Esophagus muscularis mucosa (tissue), 4 donors: ENCODE measurements at regions not wholly inside any gene's neighbourhood (a gene's known extent, or its start where the extent isn't known, plus 50 kb on each side); places are given as distances from the start of the nearest gene placed in this dataset.

Experiments
- DNase-seq: peaks from one replicate; pipeline ENCODE4 v3.0.0-alpha.2; 2017; ENCODE audit errors: extremely low spot score
- H3K27ac ChIP-seq, 4 donors: fragments of 200-600 bp; sonication (generic); replicated peaks in 1 of 4; 1 replicate in 3 of 4; 2 replicates in 1 of 4; pipeline ENCODE4 v1.5.1; 2016 to 2019; ENCODE audit warnings: mild to moderate bottlenecking in 1 of 4
- H3K27me3 ChIP-seq, 4 donors: fragments of 200-600 bp; sonication (generic); one replicate each; pipeline versions ENCODE4 v1.5.1 to v1.6.0; 2016 to 2019
- H3K36me3 ChIP-seq, 4 donors: fragments of 200-600 bp; sonication (generic); one replicate each; pipeline ENCODE4 v1.5.1; 2016 to 2019
- H3K4me1 ChIP-seq, 4 donors: fragments of 200-600 bp; sonication (generic); one replicate each; pipeline ENCODE4 v1.5.1; 2016 to 2019
- H3K4me3 ChIP-seq, 4 donors: fragments of 200-600 bp; sonication (generic); 1 replicate in 2 of 4; 2 replicates in 2 of 4; pipeline ENCODE4 v1.5.1; 2016 to 2019; ENCODE audit warnings: mild to moderate bottlenecking in 4 of 4, moderate library complexity in 1 of 4
- H3K9me3 ChIP-seq, 4 donors: fragments of 200-600 bp; sonication (generic); 1 replicate in 3 of 4; 2 replicates in 1 of 4; pipeline ENCODE4 v1.5.1; 2016 to 2019
- EP300 ChIP-seq: sonication (generic); formaldehyde crosslinking; IDR thresholded peaks from one replicate; pipeline ENCODE4 v1.6.1; 2017; ENCODE audit warnings: antibody characterized with exemption
- POLR2A ChIP-seq: fragments of 450-650 bp; IDR thresholded peaks from one replicate; pipeline ENCODE4 v1.6.1; 2017; ENCODE audit warnings: antibody characterized with exemption, moderate library complexity, mild to moderate bottlenecking, low read depth
- POLR2AphosphoS5 ChIP-seq, 2 donors: sonication (generic); formaldehyde crosslinking; IDR thresholded peaks; one replicate each; pipeline ENCODE4 v1.6.1; 2017; ENCODE audit warnings: antibody characterized with exemption in 2 of 2
- WGBS: methylation state at CpG from one replicate; pipeline ENCODE4 v1.1.5; 2018; 5-methylcytosine and 5-hydroxymethylcytosine counted together
- intact Hi-C: fragments of 100-400 bp; cut with DNase I; formaldehyde crosslinking; loops from one replicate; pipeline ENCODE4 v1.15.1; 2023
- TF ChIP-seq, protein P1 (sequence below), 3 experiments: fragments of 200-600 bp in 2 of 3; fragments of 450-650 bp in 1 of 3; sonication (generic) in 2 of 3; IDR thresholded peaks; one replicate each; pipeline ENCODE4 v1.5.1; 2017 to 2019; ENCODE audit warnings: antibody characterized with exemption in 3 of 3, mild to moderate bottlenecking in 2 of 3, moderate library complexity in 1 of 3

DNA sequence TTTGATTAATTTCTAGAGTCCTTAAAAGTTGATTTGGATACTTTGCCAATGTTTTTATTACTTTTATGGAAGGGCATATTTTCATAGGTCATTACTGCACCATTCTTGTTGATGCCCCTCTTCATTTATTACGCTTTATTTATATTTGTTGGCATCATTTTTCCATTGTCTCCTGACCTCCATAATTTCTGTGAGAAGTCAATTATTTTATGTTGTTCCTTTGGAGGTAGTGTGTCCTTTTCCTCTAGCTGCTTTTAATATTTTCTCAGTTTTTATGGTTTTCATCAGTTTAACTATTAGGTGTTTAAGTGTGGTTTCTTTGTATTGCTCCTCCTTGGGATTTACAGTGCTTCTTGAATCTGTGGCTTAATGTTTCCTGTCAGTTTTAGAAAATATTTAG lies 134.9 kb downstream of the SAMD9 start:
- Histone ChIP-seq H3K9me3 (peaks cover 0 to 6% (median 1%) of the 10 kb centered on the region in 4 donors), H3K27me3 (no peaks in the 10 kb centered on the region), H3K27ac (no peak overlapping the region), H3K4me1 (peaks cover 0 to 5% (median 0%) of the 10 kb centered on the region in 4 donors), H3K36me3 (no peaks in the 10 kb centered on the region), H3K4me3 (no peak overlapping the region)
- WGBS = 92% methylated on average over 1 of the region's 1 CpG
- no peak for TF ChIP-seq EP300
- TF ChIP-seq POLR2AphosphoS5 (IDR thresholded peaks at IDR 0.05) = no peak
- TF ChIP-seq, protein P1, sequence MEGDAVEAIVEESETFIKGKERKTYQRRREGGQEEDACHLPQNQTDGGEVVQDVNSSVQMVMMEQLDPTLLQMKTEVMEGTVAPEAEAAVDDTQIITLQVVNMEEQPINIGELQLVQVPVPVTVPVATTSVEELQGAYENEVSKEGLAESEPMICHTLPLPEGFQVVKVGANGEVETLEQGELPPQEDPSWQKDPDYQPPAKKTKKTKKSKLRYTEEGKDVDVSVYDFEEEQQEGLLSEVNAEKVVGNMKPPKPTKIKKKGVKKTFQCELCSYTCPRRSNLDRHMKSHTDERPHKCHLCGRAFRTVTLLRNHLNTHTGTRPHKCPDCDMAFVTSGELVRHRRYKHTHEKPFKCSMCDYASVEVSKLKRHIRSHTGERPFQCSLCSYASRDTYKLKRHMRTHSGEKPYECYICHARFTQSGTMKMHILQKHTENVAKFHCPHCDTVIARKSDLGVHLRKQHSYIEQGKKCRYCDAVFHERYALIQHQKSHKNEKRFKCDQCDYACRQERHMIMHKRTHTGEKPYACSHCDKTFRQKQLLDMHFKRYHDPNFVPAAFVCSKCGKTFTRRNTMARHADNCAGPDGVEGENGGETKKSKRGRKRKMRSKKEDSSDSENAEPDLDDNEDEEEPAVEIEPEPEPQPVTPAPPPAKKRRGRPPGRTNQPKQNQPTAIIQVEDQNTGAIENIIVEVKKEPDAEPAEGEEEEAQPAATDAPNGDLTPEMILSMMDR (IDR thresholded peaks at IDR 0.05) = no peak
- TF ChIP-seq POLR2A = no peak
- no peak for DNase-seq
- intact Hi-C loops = no loop called here

- Histone ChIP-seq H3K36me3 (no peaks in the 10 kb centered on the region), H3K27ac (no peak overlapping the region), H3K27me3 (no peaks in the 10 kb centered on the region), H3K4me3 (no peak overlapping the region), H3K4me1 (no peaks in the 10 kb centered on the region), H3K9me3 (peaks cover 0 to 27% (median 22%) of the 10 kb centered on the region in 4 donors)
- WGBS = 84% methylated on average over 1 of the region's 1 CpG
- TF ChIP-seq EP300 = no peak
- no peak for TF ChIP-seq POLR2AphosphoS5 (IDR thresholded peaks at IDR 0.05)
- no peak for TF ChIP-seq POLR2A
- TF ChIP-seq, protein P1 (IDR thresholded peaks at IDR 0.05) = no peak
- intact Hi-C loops = loop anchor here (10.0 kb wide), 1 partner anchor 92 kb away; no protein-coding TSS in a partner anchor
- DNase-seq = no peak
These were observed 140.6 kb upstream of the CDK6 start for GRCh38 chr7:92976931-92977330.

DNA sequence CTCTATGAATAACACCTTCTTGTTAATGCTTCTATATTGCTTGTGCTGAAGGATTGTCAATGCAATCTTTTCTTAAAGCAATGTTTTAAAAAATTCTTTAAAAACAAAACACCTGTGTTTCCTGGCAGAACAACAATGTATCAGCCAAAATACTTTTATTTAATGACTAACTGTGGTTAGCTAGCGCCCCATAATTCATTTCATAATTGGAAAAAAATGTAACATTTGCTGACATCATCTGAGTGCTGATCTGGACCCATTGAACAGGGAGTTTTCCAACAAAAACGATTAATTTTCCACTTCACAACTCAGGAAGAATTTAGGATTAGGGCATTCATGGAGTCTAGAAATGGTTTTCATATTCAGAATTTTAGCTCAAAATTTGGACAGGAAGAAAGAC lies 137.6 kb upstream of the CDK6 start:
- H3K4me1 ChIP-seq = no peaks in the 10 kb centered on the region
- no peak overlapping the region for H3K4me3 ChIP-seq
- H3K36me3 ChIP-seq = no peaks in the 10 kb centered on the region
- WGBS = 60% methylated on average over 2 of the region's 2 CpGs
- peaks cover 0 to 27% (median 22%) of the 10 kb centered on the region in 4 donors for H3K9me3 ChIP-seq
- DNase-seq = no peak
- intact Hi-C loops = loop anchor here (10.0 kb wide), 1 partner anchor 89 kb away; no protein-coding TSS in a partner anchor
- TF ChIP-seq POLR2AphosphoS5 (IDR thresholded peaks at IDR 0.05) = no peak
- H3K27ac ChIP-seq = no peak overlapping the region
- H3K27me3 ChIP-seq = no peaks in the 10 kb centered on the region

- H3K27ac ChIP-seq = no peak overlapping the region
- TF ChIP-seq, protein P1 (IDR thresholded peaks at IDR 0.05) = no peak
- TF ChIP-seq EP300 (no peak), POLR2AphosphoS5 (IDR thresholded peaks at IDR 0.05) (no peak), POLR2A (no peak)
- intact Hi-C loops = loop anchor here (10.0 kb wide), 1 partner anchor 89 kb away; no protein-coding TSS in a partner anchor
These were observed 136.9 kb upstream of the CDK6 start for GRCh38 chr7:92973293-92973731.

GRCh38 chr7:92972441-92972840 lies 136.1 kb upstream of the CDK6 start:
- H3K27me3 ChIP-seq = no peaks in the 10 kb centered on the region
- peaks cover 0 to 19% (median 17%) of the 10 kb centered on the region in 4 donors for H3K9me3 ChIP-seq
- H3K4me1 ChIP-seq = no peaks in the 10 kb centered on the region
- 87% methylated on average over 3 of the region's 3 CpGs for WGBS
- no peak overlapping the region for H3K4me3 ChIP-seq
- H3K27ac ChIP-seq = no peak overlapping the region
- intact Hi-C loops = loop anchor here (10.0 kb wide), 1 partner anchor 88 kb away; no protein-coding TSS in a partner anchor
- no peaks in the 10 kb centered on the region for H3K36me3 ChIP-seq
- DNase-seq = no peak
- TF ChIP-seq POLR2AphosphoS5 (IDR thresholded peaks at IDR 0.05) (no peak), EP300 (no peak), POLR2A (no peak)
- TF ChIP-seq, protein P1 (IDR thresholded peaks at IDR 0.05) = no peak

More at GRCh38 chr7:92973293-92973731, 136.9 kb upstream of the CDK6 start:
- no peaks in the 10 kb centered on the region for H3K36me3 ChIP-seq
- no peak overlapping the region for H3K4me3 ChIP-seq
- peaks cover 0 to 27% (median 21%) of the 10 kb centered on the region in 4 donors for H3K9me3 ChIP-seq
- no peak for DNase-seq
- no peaks in the 10 kb centered on the region for H3K4me1 ChIP-seq
- H3K27me3 ChIP-seq = no peaks in the 10 kb centered on the region
